Activated CD4-positive, alpha-beta T cell treated with anti-CD3 and anti-CD28 coated beads, Interleukin-2, amount 50 U/mL, for 4 hours (primary cell): ENCODE measurements at regions not wholly inside any gene's neighbourhood (a gene's known extent, or its start where the extent isn't known, plus 50 kb on each side); places are given as distances from the start of the nearest gene placed in this dataset.

Source experiments
- DNase-seq, 2 experiments: peaks; one replicate each; pipeline ENCODE4 v3.0.0-alpha.2; 2020

GRCh38 chr4:177117256-177117655 is 192.4 kb upstream of the NEIL3 start:
- DNase-seq: no peak

- DNase-seq: no peak
These were observed 191.1 kb upstream of the NEIL3 start for GRCh38 chr4:177118596-177118995.

GRCh38 chr4:177119021-177119471 is 190.6 kb upstream of the NEIL3 start:
- DNase-seq: no peak

- no peak for DNase-seq
These were observed 190.0 kb upstream of the NEIL3 start for GRCh38 chr4:177119691-177120090.

- DNase-seq: no peak
These were observed 185.9 kb upstream of the NEIL3 start for GRCh38 chr4:177123811-177124210.

- DNase-seq: no peak
These were observed 185.2 kb upstream of the NEIL3 start for GRCh38 chr4:177124349-177125064.

- no peak for DNase-seq
These were observed 184.0 kb upstream of the NEIL3 start for GRCh38 chr4:177125656-177126055.

- DNase-seq: no peak
These were observed 182.0 kb upstream of the NEIL3 start for GRCh38 chr4:177127658-177128057.

GRCh38 chr4:177128306-177128705 is 181.4 kb upstream of the NEIL3 start:
- DNase-seq: no peak

GRCh38 chr4:177131736-177132135 is 177.9 kb upstream of the NEIL3 start:
- no peak for DNase-seq

- DNase-seq: no peak
These were observed 162.0 kb upstream of the NEIL3 start for GRCh38 chr4:177147668-177148067.

GRCh38 chr4:177155454-177155853 is 154.2 kb upstream of the NEIL3 start:
- no peak for DNase-seq

GRCh38 chr4:177159600-177159999 is 150.1 kb upstream of the NEIL3 start:
- no peak for DNase-seq

- no peak for DNase-seq
These were observed 147.9 kb upstream of the NEIL3 start for GRCh38 chr4:177161781-177162180.

- no peak for DNase-seq
These were observed 146.1 kb upstream of the NEIL3 start for GRCh38 chr4:177163532-177163931.

- DNase-seq: no peak
These were observed 138.1 kb upstream of the NEIL3 start for GRCh38 chr4:177171588-177171987.

GRCh38 chr4:177175473-177175872 is 134.2 kb upstream of the NEIL3 start:
- DNase-seq: no peak

GRCh38 chr4:177177541-177178081 is 132.1 kb upstream of the NEIL3 start:
- DNase-seq: no peak

GRCh38 chr4:177178246-177178645 is 131.4 kb upstream of the NEIL3 start:
- DNase-seq: no peak

- DNase-seq: no peak
These were observed 127.5 kb upstream of the NEIL3 start for GRCh38 chr4:177182166-177182565.

- DNase-seq: no peak
These were observed 126.9 kb upstream of the NEIL3 start for GRCh38 chr4:177182728-177183127.

GRCh38 chr4:177185151-177185550 is 124.5 kb upstream of the NEIL3 start:
- DNase-seq: no peak

- DNase-seq: no peak
These were observed 124.1 kb upstream of the NEIL3 start for GRCh38 chr4:177185579-177185978.

GRCh38 chr4:177187371-177187770 is 122.3 kb upstream of the NEIL3 start:
- DNase-seq: no peak

GRCh38 chr4:177190995-177191580 is 118.6 kb upstream of the NEIL3 start:
- DNase-seq: no peak
